Skeletal muscle satellite cell (primary cell): ENCODE measurements at regions not wholly inside any gene's neighbourhood (a gene's known extent, or its start where the extent isn't known, plus 50 kb on each side); places are given as distances from the start of the nearest gene placed in this dataset.

Experiments
- H3K27me3 ChIP-seq: 2 replicates; pipeline ENCODE4 v1.7.0; 2013; ENCODE audit warnings: low read length; ENCODE audit not compliant: control insufficient read depth, insufficient read depth
- H3K36me3 ChIP-seq: 2 replicates; pipeline ENCODE4 v1.7.0; 2013; ENCODE audit warnings: mild to moderate bottlenecking, control low read depth, low read length; ENCODE audit not compliant: insufficient read depth
- H3K4me1 ChIP-seq: 2 replicates; pipeline ENCODE4 v1.7.0; 2013; ENCODE audit warnings: low read length; ENCODE audit not compliant: control insufficient read depth, insufficient read depth
- H3K4me2 ChIP-seq: 2 replicates; pipeline ENCODE4 v1.7.0; 2013; ENCODE audit warnings: mild to moderate bottlenecking, low read length
- H3K4me3 ChIP-seq: 2 replicates; pipeline ENCODE4 v1.7.0; 2013; ENCODE audit warnings: low read length
- H3K9ac ChIP-seq: 2 replicates; pipeline ENCODE4 v1.7.0; 2013; ENCODE audit warnings: mild to moderate bottlenecking, low read depth, low read length, moderate library complexity
- H3K9me3 ChIP-seq: replicated peaks from 2 replicates; pipeline ENCODE4 v1.7.0; 2013; ENCODE audit warnings: mild to moderate bottlenecking, control low read depth, low read length

DNA sequence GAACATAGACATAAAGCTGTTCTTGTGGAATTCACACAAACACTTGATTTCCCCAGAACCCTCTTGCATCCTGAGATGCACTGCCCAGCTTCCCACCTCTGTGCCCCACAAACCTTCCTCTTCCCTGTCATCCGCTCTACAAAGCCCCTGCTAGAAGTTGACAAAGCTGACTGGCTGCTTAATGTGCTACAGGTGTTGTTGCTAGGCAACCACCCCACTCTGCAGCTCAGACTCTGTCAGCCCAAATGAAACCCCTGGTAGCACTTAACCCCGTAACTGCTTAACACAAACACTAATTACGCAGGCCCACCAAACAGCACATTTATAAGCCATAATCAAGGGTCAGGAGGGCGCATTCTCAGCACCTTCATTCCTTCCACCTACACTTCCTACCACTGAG lies 172.0 kb upstream of the CADM1 start:
- Histone ChIP-seq H3K4me1 (peaks cover 9% of the 10 kb centered on the region), H3K4me3 (no peak overlapping the region), H3K27me3 (no peaks in the 10 kb centered on the region)

GRCh38 chr11:115674937-115675544 lies 170.8 kb upstream of the CADM1 start:
- H3K9me3 ChIP-seq = peaks cover 3% of the 10 kb centered on the region
- H3K9ac ChIP-seq = no peak overlapping the region
- H3K4me3 ChIP-seq = no peak overlapping the region
- H3K4me1 ChIP-seq = peaks cover 9% of the 10 kb centered on the region
- H3K4me2 ChIP-seq = no peak overlapping the region
- H3K36me3 ChIP-seq = no peaks in the 10 kb centered on the region
- no peaks in the 10 kb centered on the region for H3K27me3 ChIP-seq

More for the DNA sequence above, 172.0 kb upstream of the CADM1 start:
- no peak overlapping the region for H3K4me2 ChIP-seq
- H3K36me3 ChIP-seq = no peaks in the 10 kb centered on the region
- no peak overlapping the region for H3K9ac ChIP-seq
- peaks cover 3% of the 10 kb centered on the region for H3K9me3 ChIP-seq

DNA sequence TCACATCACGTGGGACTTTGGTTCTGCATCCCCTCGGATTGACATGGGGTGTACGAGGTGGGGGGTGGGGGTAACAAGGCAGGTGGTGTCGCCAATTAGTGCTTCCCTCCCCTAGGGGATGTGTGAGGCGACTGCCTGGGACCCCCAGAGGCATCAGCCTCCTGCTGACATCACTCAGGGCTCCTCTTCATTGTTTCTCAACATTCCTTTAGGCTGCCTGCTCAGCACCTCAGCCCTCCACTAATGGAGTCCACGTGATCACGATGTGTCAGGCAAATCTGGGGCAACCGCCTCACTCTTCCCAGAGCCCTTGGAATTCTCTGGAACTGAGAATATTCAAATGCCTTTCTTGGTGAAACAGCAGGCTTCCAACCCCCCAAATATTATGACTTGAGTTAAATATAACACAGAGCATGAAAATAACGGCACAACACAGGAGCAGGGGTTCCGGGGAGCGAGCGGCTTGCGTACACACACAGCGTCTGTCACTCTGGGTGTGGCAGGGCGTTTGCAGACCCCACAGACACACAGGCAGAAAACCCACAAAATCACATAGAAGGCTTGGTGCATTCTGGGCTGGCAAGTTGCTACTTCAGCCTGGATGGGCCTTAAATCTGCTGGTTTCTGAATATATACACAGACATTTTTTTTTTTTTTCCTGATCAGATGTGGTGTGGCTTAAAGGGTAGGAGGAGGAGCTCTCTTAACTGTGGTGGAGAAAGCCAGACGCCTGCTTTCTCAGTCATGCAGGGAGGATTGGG lies 170.1 kb upstream of the CADM1 start:
- Histone ChIP-seq H3K4me2 (no peak overlapping the region), H3K27me3 (no peaks in the 10 kb centered on the region), H3K9me3 (peaks cover 3% of the 10 kb centered on the region), H3K36me3 (no peaks in the 10 kb centered on the region), H3K9ac (no peak overlapping the region), H3K4me3 (no peak overlapping the region), H3K4me1 (peaks cover 9% of the 10 kb centered on the region)

GRCh38 chr11:115673720-115674119 lies 169.5 kb upstream of the CADM1 start:
- no peaks in the 10 kb centered on the region for H3K27me3 ChIP-seq
- no peak overlapping the region for H3K4me3 ChIP-seq
- no peak overlapping the region for H3K4me2 ChIP-seq
- no peaks in the 10 kb centered on the region for H3K36me3 ChIP-seq
- H3K9me3 ChIP-seq = peaks cover 3% of the 10 kb centered on the region
- H3K4me1 ChIP-seq = peaks cover 9% of the 10 kb centered on the region
- H3K9ac ChIP-seq = no peak overlapping the region

- H3K9me3 ChIP-seq = peaks cover 3% of the 10 kb centered on the region
- no peaks in the 10 kb centered on the region for H3K27me3 ChIP-seq
- peaks cover 9% of the 10 kb centered on the region for H3K4me1 ChIP-seq
- no peak overlapping the region for H3K4me3 ChIP-seq
- no peak overlapping the region for H3K9ac ChIP-seq
- no peak overlapping the region for H3K4me2 ChIP-seq
- no peaks in the 10 kb centered on the region for H3K36me3 ChIP-seq
These were observed 168.8 kb upstream of the CADM1 start for GRCh38 chr11:115672999-115673411.

- Histone ChIP-seq H3K36me3 (no peaks in the 10 kb centered on the region), H3K4me1 (peaks cover 9% of the 10 kb centered on the region), H3K4me3 (no peak overlapping the region), H3K4me2 (no peak overlapping the region), H3K27me3 (no peaks in the 10 kb centered on the region), H3K9ac (no peak overlapping the region), H3K9me3 (peaks cover 3% of the 10 kb centered on the region)
These were observed 168.2 kb upstream of the CADM1 start for GRCh38 chr11:115672412-115672811.

DNA sequence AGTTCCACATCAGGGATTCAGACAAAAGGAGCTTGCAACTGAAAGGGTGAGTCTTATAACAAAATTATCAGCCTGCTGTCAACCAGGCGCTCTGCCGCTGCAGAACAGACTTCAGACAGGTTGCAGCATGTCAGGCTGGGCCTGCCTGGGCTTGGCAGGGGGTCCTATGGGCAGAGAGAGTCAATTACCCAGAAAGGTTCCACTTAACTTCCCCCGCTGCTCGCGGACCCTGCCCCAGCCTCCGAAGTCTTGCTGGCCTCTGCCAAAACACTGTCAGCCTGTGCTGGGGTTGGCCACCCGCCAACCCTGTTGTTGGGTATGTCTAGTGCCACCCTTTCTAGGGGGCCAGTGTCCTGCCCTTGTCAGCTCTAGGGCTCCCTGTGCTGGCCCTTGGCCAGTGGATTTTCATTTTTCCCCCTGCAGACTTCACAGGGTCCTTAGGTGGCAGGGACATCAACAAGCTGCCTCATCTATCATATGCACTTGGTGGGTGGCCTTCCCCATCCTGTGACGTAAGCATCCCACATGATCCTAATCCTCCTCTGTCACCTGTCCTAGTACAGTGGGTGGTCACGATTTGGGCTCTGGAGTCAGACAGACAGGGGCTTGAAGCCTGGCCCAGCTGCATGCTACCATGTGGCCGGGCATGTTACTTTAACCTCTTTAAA lies 166.5 kb upstream of the CADM1 start:
- no peaks in the 10 kb centered on the region for H3K27me3 ChIP-seq
- H3K4me2 ChIP-seq = no peak overlapping the region
- H3K4me1 ChIP-seq = no peaks in the 10 kb centered on the region
- H3K4me3 ChIP-seq = no peak overlapping the region
- H3K36me3 ChIP-seq = no peaks in the 10 kb centered on the region
- H3K9me3 ChIP-seq = no peaks in the 10 kb centered on the region
- no peak overlapping the region for H3K9ac ChIP-seq

- no peak overlapping the region for H3K4me3 ChIP-seq
- H3K9ac ChIP-seq = no peak overlapping the region
- H3K4me1 ChIP-seq = no peaks in the 10 kb centered on the region
- H3K27me3 ChIP-seq = no peaks in the 10 kb centered on the region
- no peak overlapping the region for H3K4me2 ChIP-seq
- no peaks in the 10 kb centered on the region for H3K9me3 ChIP-seq
- H3K36me3 ChIP-seq = no peaks in the 10 kb centered on the region
These were observed 161.7 kb upstream of the CADM1 start for GRCh38 chr11:115665958-115666357.

DNA sequence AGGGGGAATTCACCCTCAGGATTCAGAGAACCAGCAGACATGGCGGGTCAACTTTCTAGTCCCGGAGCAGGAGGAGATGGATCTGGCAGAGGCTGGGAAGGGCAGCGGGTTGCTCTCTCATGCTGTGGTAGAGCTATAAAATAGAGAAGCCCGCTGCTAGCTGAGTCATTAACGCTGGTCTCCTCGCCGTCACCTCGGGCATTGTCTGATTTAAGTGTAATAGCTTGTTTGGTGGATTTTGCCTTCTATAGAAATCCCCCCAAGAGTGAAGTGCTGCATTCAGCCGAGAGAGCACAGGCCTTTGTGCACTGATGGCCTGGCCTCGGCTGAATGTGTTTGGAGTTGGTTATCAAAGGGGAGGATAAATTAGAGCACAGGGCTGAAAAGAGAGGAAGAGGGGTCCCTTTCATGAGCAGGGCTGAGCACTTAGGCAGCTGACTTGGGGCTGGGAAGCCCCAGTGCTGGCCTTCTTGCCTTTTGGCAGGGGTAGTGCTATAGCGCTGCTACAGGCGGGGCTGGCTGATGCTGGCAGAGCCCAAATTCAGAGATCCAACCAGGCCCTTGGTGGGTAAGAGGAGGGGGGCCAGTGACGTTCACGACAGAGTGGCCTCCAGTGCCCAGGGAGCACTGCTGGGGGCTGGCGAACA lies 161.1 kb upstream of the CADM1 start:
- no peaks in the 10 kb centered on the region for H3K4me1 ChIP-seq
- no peak overlapping the region for H3K4me3 ChIP-seq

GRCh38 chr11:115664313-115664712 lies 160.1 kb upstream of the CADM1 start:
- no peaks in the 10 kb centered on the region for H3K27me3 ChIP-seq
- H3K4me1 ChIP-seq = no peaks in the 10 kb centered on the region
- H3K9me3 ChIP-seq = no peaks in the 10 kb centered on the region
- H3K4me2 ChIP-seq = no peak overlapping the region
- no peak overlapping the region for H3K4me3 ChIP-seq
- no peaks in the 10 kb centered on the region for H3K36me3 ChIP-seq
- H3K9ac ChIP-seq = no peak overlapping the region

More for the DNA sequence above, 161.1 kb upstream of the CADM1 start:
- no peaks in the 10 kb centered on the region for H3K9me3 ChIP-seq
- H3K4me2 ChIP-seq = no peak overlapping the region
- H3K9ac ChIP-seq = no peak overlapping the region
- H3K36me3 ChIP-seq = no peaks in the 10 kb centered on the region
- no peaks in the 10 kb centered on the region for H3K27me3 ChIP-seq

DNA sequence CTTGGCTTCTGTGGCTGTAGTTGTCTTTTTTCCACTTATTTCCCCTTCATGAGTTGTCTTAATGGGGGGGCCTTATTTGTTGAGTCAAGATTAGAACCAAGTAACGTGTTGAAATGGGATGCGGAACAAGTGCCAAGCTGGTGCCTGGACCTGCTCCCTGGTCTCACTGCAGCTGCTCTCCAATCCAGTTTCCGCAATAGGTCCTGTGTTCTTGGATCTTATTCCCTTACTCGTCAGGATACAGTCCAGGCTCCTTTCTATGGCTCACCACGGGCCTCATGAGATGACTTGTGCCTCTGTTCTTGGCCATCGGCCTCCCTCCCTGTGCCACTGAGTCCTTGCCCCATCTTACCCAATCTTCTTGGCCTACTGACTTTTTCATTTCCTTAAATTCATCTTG lies 159.6 kb upstream of the CADM1 start:
- Histone ChIP-seq H3K27me3 (no peaks in the 10 kb centered on the region), H3K4me1 (no peaks in the 10 kb centered on the region), H3K4me2 (no peak overlapping the region), H3K9me3 (no peaks in the 10 kb centered on the region), H3K36me3 (no peaks in the 10 kb centered on the region), H3K9ac (no peak overlapping the region), H3K4me3 (no peak overlapping the region)
